ENCODE measurements at regions not wholly inside any gene's neighbourhood (a gene's known extent, or its start where the extent isn't known, plus 50 kb on each side); places are given as distances from the start of the nearest gene placed in this dataset.

- DNase-seq: peak; percentile 13
Measured at GRCh38 chr19:29263305-29264135, 50.6 kb upstream of the UQCRFS1 start.

- no peak for DNase-seq
Measured at GRCh38 chr19:29264897-29265296, 51.9 kb upstream of the UQCRFS1 start.

DNA sequence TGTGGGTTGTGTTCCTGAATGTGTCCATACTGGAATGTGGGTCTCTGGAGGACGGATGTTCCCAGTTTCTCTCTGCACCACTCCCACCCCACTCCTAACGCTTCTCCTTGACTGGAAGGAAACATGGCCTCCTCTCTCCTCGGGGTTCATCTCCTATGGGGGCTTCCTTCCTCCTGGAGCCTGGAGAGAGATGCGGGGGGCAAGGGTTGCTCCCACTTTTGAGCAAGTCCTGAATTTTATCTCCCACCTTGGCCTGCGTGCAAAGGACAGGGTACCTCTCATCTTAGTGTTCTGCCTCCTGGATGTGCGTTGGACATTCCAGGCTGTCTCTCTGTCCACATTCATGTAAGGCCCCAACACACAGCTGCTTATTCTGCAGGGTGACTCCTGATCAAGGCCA, 52.5 kb upstream of the UQCRFS1 start:
- DNase-seq: no peak

GRCh38 chr19:29266001-29266400, 53.0 kb upstream of the UQCRFS1 start:
- no peak for DNase-seq

DNA sequence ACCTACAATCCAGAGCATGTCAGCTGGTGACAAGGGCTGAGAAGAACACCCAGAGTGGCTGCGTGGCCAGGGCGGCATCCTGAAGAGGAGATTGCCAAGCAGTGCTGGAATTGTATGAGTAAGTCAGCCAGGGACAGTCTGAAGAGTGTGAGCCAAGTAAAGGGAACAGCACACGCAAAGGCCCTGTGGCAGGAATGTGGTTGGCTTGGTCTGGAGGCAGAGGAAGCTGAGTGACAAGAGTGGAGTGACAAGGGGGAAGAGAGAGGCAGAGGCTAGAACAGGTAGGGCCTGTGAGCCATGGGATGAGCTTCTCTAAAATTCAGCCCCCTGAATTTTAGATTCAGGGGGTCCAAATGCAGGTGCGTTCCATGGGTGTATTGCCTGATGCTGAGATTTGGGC, 53.7 kb upstream of the UQCRFS1 start:
- DNase-seq: no peak

DNA sequence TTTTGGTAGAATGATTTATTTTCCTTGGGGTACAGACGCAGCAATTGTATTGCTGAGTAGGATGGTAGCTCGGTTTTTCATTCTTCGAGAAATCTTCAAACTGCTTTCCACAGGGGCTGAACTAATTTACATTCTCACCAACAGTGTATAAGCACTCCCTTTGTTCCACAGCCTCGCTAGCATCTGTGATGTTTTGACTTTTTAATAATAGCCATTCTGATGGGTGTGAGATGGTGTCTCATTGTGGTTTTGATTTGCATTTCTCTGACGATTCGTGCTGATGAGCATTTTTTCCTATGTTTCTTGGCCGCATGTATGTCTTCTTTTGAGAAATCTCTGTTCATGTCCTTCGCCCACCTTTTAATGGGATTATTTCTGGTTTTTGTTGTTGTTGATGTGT, 54.8 kb upstream of the UQCRFS1 start:
- DNase-seq: no peak

- no peak for DNase-seq
Measured at GRCh38 chr19:29268103-29268502, 55.2 kb upstream of the UQCRFS1 start.

DNA sequence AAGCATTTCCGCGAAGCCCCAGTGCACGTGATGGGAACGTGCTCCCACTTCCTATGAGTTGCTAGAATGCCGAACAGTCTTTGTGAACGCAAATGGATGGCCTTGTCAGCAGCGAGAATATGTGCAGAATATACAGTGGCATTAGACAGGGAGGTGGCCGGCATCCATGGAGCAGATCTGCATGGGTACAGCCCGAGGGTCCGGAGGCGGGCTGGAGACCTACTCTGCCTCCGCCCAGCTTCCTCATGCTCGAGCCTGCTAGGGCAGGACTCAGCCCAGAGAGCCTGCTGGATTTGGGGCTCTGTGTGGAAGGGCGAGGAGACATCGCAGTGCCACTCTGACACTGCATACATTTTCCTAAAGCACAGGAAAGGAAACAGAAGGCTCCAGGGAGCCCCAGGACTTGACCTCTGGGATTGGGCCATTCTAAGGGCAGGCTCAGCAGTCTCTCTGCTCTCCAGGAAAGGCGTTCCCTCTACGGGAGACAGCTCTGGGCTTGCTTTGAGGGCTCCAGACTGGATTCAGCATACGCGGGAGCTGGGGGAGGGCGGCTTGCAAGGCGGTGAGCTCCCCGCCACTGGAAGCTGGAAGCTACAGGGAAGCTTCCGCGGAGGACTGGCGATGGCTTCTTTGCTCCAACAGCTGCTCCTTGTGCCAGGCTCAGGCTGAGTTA, 55.9 kb upstream of the UQCRFS1 start:
- DNase-seq: no peak

GRCh38 chr19:29269641-29270040, 56.7 kb upstream of the UQCRFS1 start:
- DNase-seq: no peak

DNA sequence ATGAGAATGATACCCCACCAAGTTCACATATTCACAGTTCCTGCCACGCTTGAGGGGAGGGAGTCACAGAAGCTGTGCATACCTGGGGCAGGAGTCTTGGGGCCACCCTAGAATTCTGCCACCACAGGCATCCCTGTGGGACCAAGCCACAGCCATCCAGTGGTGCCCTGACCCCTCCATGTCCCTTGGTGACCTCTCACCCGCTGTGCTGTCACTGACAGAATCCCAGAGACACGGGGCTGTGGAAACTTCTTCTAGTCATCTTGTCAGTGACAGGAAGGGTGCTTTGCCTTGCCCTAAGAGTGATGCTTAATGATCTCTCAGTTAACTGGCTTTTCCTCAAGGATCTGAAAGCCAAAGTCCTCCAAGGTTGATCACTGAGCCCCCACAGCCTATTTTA, 58.4 kb upstream of the UQCRFS1 start:
- DNase-seq: no peak

DNA sequence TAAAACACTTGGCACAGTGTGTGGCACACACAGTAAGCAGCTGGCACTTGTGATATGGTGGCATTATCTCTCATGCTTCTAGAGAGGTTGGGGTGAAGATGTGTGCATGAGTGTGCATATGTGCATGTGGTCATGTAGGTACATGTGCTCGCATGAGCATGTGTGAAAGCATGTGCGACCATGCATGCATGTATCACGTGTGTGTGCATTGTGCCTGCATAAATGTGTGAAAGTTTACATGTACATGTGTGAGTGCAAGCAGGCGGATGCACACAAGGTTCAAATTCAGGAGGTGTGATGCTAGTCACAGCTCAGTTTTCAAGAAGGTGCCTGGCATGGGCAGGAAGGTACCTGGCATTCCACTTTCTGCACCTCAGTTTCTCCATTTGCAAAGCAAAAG, 59.0 kb upstream of the UQCRFS1 start:
- DNase-seq: no peak

DNA sequence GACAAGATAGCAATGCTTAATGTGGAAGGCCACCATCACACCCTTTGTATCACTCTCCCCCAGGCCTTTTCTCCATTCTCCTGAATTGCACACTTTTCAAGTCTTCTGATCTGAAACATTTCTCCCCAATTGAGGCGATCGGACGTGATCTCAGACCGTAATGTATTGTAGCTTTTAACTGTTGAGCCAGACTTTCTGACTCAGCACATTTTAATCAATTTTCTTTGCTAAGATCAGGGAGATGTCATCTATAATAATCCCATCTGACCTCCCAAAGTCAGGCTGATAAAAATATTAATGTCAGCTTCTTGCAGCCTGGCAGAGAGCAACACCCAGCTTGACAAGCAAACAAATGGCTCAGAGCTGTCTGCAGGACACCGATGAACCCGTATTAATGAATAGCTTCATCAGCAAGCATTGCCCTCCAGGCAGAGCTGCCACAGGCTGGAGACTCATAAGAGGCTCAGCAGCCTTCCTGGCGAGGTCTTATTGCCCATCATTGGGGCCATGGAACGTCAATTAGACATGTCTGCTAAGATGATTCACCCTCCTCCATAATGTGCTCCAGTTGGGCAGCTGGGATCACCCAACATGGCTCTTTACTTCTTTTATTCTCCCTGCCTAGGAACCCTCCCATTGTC, 60.2 kb upstream of the UQCRFS1 start:
- no peak for DNase-seq

DNA sequence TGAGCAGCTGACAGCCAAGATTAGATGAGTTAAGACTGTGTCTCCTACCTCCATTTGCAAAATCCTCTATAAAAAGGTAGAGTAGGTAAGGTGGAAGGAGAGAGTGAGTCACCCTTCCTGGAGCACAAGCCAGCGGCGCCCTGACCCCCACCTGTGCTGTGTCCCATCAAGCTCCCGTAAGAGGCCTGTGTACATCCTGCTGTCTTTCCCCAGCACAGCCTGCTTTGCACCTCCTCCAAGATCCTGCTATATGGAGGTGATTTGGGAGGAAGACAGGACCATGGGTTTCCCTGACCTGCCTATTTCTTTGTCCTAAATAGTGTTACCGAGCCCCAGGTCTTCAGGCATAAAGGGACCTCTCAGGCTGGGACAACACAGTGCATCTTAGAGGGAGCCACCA, 62.3 kb upstream of the UQCRFS1 start:
- no peak for DNase-seq

GRCh38 chr19:29277102-29277501, 64.2 kb upstream of the UQCRFS1 start:
- DNase-seq: no peak

DNA sequence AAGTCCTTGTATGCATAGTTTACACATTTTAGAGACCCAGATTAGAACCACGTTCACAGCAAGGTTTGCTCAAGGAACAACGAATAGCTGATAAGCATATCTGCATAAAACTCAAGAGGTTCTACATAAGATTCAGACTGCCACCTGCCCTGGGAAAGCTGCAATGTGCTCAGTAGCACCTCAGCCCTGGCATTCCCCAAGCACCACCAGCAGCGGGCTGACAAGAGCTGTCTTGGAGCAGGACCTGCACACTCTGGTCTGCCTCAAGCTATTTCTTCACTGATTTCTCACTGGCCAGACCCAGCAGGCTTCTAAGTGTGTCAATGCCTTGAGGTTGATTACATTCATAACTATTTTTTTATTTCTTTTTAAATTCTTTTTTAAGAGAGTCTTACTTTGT, 65.8 kb upstream of the UQCRFS1 start:
- DNase-seq: no peak

- DNase-seq: no peak
Measured at GRCh38 chr19:29283366-29283765, 70.4 kb upstream of the UQCRFS1 start.

DNA sequence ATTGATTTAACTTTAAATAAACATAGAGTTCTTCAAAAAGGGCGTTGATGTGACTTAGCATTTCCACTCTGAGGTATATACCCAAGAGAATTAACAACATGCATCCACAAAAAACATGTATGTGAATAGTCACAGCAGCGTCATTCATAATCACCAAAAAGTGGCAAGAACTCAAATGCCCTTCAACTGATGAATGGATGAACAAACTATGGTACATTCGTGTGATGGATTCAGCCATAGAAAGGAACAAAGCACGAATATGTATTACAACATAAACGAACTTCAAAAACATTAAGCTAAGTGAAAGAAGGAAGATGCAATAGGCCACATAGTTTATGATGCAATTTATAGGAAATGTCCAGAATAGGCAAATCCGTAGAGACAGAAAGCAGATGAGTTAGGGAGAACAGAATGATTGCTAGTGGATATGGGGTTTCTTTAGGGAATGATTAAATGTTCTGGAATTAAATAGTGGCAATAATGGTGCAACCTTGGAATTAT, 72.3 kb upstream of the UQCRFS1 start:
- DNase-seq: no peak

DNA sequence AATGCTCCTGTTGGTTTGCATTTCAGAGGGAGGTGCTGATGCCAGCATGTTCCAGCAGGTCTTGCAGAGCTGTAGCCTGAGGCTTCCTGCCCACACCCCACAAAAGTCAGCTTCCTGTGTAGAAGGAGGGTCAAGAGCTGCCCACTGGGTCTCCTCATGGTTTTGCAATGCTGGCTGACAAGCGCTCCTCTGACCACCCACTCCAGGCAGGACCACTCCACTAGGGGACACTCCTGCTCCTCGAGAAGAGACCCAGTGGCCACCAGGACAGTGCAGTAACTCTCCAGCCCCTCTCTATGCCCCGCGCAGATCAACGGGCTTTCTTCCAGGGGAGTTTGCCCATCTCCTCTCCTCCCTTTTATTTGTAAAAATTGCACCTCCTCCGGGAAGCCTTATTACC, 72.9 kb upstream of the UQCRFS1 start:
- no peak for DNase-seq

DNA sequence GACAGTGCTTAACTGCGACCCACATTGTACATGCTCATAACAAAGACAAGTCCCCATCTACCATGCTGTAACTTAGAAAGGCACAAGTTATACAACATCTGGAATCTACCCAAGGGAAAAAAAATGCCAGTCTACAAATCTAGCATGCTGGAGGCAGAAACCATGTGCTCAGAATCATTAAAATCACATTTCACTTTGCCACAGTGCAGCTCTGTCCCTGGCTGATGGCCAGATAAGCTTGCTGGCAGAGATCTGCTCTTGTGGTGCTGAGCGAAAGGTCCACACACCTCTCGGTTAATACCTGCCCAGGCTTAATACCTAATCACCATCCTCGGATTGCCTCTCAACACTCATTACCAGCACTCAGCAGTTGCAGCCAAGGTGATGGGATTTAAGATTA, 74.1 kb upstream of the UQCRFS1 start:
- no peak for DNase-seq

DNA sequence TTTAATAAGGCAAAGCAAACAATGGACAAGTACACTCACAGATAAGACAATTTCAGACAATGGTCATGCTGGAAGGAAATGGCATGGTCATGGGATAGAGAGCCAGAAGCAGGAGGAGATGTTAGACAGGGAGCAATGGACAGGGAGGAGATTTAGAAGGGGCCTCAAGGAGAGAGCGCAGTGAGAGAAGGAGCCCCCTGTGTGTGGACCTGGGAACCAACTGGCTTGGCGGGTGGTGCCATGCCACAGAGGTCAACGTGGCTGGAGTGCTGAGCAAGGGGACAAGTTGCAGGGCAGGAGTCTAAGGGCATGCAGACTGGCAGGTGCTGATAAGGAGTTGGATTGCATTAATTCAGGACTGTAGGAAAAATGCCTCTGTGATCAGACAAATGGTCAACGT, 75.3 kb upstream of the UQCRFS1 start:
- no peak for DNase-seq

- DNase-seq: no peak
Measured at GRCh38 chr19:29289020-29289419, 76.1 kb upstream of the UQCRFS1 start.

GRCh38 chr19:29290853-29291252, 77.9 kb upstream of the UQCRFS1 start:
- no peak for DNase-seq

- no peak for DNase-seq
Measured at GRCh38 chr19:29292153-29292552, 79.2 kb upstream of the UQCRFS1 start.

DNA sequence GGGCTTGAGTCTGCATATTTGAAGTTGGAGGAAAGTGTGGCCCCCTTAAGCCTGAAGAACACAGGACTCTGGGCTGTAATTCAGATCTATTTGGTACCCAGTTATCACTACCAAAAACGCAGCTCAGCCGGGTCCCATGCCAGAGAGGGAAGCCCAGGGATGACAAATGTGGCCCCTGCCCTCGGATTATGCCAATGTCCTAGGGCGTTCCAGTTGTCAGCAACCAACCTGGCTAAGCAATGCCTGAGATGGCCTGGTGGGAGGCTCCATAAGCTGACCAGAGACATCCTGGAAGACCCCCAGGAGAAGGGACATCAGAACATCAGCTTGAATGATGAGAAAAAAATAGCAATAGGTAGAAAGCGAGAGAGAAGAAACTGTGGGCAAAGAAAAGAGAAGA, 79.6 kb upstream of the UQCRFS1 start:
- no peak for DNase-seq

All from NCI-H748 treated with DMSO at 0.1 percent for 48 hours (cell line).